ENCODE measurements at regions not wholly inside any gene's neighbourhood (a gene's known extent, or its start where the extent isn't known, plus 50 kb on each side); places are given as distances from the start of the nearest gene placed in this dataset.

DNA sequence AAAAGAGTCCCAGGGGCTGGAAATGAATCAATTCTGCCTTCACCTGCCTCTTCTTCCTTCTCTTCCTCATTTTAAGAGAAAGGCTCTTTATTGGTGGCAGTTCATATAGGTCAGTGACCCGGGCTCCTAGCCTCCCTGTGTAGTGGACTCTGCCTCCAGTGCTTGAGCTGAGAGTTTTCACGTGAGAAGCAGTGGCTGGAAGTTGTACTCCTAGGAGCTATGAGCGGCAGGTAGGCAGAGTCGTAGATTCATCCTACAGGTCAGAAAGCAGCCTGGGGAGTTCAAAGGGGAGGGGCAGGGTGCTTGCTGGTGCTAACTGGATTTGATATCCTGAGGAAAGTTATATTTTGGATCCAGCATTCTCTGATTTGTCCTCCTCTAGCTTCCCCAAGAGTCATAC lies 101.1 kb downstream of the RPLP1 start:
- TF ChIP-seq, protein P1, sequence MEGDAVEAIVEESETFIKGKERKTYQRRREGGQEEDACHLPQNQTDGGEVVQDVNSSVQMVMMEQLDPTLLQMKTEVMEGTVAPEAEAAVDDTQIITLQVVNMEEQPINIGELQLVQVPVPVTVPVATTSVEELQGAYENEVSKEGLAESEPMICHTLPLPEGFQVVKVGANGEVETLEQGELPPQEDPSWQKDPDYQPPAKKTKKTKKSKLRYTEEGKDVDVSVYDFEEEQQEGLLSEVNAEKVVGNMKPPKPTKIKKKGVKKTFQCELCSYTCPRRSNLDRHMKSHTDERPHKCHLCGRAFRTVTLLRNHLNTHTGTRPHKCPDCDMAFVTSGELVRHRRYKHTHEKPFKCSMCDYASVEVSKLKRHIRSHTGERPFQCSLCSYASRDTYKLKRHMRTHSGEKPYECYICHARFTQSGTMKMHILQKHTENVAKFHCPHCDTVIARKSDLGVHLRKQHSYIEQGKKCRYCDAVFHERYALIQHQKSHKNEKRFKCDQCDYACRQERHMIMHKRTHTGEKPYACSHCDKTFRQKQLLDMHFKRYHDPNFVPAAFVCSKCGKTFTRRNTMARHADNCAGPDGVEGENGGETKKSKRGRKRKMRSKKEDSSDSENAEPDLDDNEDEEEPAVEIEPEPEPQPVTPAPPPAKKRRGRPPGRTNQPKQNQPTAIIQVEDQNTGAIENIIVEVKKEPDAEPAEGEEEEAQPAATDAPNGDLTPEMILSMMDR (IDR thresholded peaks at IDR 0.05; ENCODE audit: low read depth, low read length, poor library complexity, severe bottlenecking), result no peak
- no peak for TF ChIP-seq EZH2phosphoT487 (IDR thresholded peaks at IDR 0.05; ENCODE audit: borderline replicate concordance, low read length)

Data from DOHH2 (cell line).